ENCODE measurements at regions not wholly inside any gene's neighbourhood (a gene's known extent, or its start where the extent isn't known, plus 50 kb on each side); places are given as distances from the start of the nearest gene placed in this dataset.

DNA sequence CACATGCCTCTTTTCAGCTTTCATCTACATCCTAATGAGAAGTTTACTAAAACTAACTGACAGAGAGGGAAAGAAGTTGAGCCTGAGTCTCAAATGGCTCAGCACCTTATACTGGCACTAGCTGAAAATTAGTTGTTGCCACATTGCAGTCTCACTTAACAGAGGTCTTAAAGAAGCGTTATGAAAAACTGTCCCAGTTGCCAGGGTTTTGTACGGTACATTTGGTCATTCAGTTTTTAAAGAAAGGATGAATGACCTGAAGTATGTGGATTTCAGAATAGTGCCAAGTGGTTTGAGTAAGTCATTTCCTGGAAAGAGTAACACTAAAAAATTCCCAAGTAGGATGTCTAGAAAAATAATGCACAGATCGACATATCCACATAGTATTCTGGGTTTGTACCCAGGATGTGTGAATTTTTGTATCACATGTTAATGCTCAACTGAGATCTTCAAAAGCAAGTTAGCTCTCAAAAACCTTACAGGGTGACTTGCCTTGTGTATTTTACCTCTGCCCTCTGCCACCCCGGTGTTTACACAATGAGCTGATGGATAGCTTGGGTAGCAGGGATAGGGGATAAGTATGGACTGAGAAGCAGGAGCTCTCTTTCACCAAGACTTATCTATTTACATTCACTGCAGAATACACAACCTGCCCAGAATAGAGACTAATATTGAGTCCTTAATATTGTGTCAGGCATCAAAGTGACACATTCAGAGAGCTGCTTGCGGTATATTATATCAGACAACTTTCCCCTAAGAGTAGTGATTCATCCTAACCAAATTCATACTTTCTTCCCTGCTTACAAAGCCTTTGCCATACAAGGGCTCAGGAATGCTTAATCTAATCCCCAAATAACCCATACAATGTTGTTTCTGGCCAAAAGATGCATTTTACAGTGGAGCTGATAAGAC is 1075.7 kb upstream of the PABPC4L start:
- Mint-ChIP-seq H3K4me1 (ENCODE audit: low read depth) (no peaks in the 10 kb centered on the region), H3K9me3 (no peaks in the 10 kb centered on the region), H3K27me3 (ENCODE audit: low read depth) (no peaks in the 10 kb centered on the region), H3K4me3 (ENCODE audit: low read depth) (no peak overlapping the region), H3K27ac (no peak overlapping the region), H3K36me3 (ENCODE audit: low read depth) (no peaks in the 10 kb centered on the region)
- intact Hi-C loops (cut with micrococcal nuclease) = no loop called here
- no peak for DNase-seq (ENCODE audit: low spot score)

- no peaks in the 10 kb centered on the region for H3K36me3 Mint-ChIP-seq (ENCODE audit: low read depth)
- no peaks in the 10 kb centered on the region for H3K4me1 Mint-ChIP-seq (ENCODE audit: low read depth)
- DNase-seq (ENCODE audit: low spot score) = no peak
- H3K27ac Mint-ChIP-seq = no peak overlapping the region
- no peaks in the 10 kb centered on the region for H3K27me3 Mint-ChIP-seq (ENCODE audit: low read depth)
- H3K4me3 Mint-ChIP-seq (ENCODE audit: low read depth) = no peak overlapping the region
- intact Hi-C loops (cut with micrococcal nuclease) = no loop called here
- no peaks in the 10 kb centered on the region for H3K9me3 Mint-ChIP-seq
Measured at GRCh38 chr4:135274416-135274815, 1072.8 kb upstream of the PABPC4L start.

DNA sequence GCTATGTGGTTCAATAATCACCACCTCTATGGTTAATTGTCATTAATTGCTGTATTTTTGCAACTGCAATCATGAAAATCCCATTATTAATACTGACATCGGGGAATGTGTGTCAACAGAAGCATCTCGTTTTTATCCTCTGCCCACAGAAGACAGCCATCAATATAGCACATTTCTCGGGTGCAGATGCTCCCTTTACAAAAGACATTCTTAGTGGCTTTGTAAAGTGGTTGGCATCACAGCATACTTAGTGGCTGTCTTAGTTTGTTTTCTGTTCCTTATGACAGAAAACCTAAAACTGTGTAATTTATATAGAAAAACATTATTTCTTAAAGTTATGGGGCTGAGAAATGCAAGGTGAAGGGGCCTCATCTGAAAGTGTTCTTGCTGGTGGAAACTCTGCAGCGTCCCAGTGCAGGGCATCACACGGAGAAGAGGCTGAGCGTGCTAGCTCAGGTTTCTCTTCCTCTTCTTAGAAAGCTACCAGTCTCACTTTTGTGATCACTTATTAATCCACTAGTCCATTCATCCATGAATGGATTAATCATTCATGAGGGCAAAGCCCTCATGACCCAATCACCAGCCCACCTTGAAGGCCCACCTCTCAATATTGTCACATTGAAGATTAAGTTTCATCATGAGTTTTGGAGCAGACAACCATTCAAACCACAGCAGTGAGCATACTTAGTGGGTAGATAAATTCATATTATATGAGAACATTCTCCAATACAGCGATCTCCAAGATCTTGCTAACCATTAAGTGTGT is 1067.7 kb upstream of the PABPC4L start:
- Mint-ChIP-seq H3K36me3 (ENCODE audit: low read depth) (no peaks in the 10 kb centered on the region), H3K4me1 (ENCODE audit: low read depth) (no peaks in the 10 kb centered on the region), H3K27me3 (ENCODE audit: low read depth) (no peaks in the 10 kb centered on the region), H3K4me3 (ENCODE audit: low read depth) (no peak overlapping the region), H3K27ac (no peak overlapping the region), H3K9me3 (no peaks in the 10 kb centered on the region)
- intact Hi-C loops (cut with micrococcal nuclease) = no loop called here
- no peak for DNase-seq (ENCODE audit: low spot score)

DNA sequence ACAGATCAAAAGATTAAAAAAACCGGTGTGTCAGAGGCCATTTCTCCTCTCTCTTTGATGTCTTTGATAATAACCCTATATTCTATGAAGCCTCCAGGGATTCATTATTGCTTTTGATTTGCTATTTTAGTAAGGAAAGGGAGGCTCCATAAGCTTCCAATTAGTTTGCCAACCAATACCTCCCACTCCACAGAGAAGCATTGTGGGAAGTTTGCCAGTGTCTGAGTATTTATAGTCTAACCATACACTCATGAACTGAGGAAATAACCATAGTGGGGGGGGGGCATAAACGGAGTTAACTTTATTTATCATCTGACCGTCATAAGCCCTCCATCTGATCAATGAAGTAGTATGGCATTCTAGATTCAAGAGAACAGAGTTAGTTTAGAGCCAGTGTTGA is 1066.8 kb upstream of the PABPC4L start:
- intact Hi-C loops (cut with micrococcal nuclease) = no loop called here
- no peak overlapping the region for H3K4me3 Mint-ChIP-seq (ENCODE audit: low read depth)
- DNase-seq (ENCODE audit: low spot score) = no peak

GRCh38 chr4:135267148-135267865 is 1065.7 kb upstream of the PABPC4L start:
- Mint-ChIP-seq H3K4me1 (ENCODE audit: low read depth) (no peaks in the 10 kb centered on the region), H3K27ac (no peak overlapping the region), H3K9me3 (no peaks in the 10 kb centered on the region), H3K27me3 (ENCODE audit: low read depth) (no peaks in the 10 kb centered on the region), H3K36me3 (ENCODE audit: low read depth) (no peaks in the 10 kb centered on the region), H3K4me3 (ENCODE audit: low read depth) (no peak overlapping the region)
- DNase-seq (ENCODE audit: low spot score) = no peak
- intact Hi-C loops (cut with micrococcal nuclease) = no loop called here

More for the DNA sequence above, 1066.8 kb upstream of the PABPC4L start:
- H3K27me3 Mint-ChIP-seq (ENCODE audit: low read depth) = no peaks in the 10 kb centered on the region
- no peaks in the 10 kb centered on the region for H3K9me3 Mint-ChIP-seq
- H3K4me1 Mint-ChIP-seq (ENCODE audit: low read depth) = no peaks in the 10 kb centered on the region
- no peaks in the 10 kb centered on the region for H3K36me3 Mint-ChIP-seq (ENCODE audit: low read depth)
- no peak overlapping the region for H3K27ac Mint-ChIP-seq

DNA sequence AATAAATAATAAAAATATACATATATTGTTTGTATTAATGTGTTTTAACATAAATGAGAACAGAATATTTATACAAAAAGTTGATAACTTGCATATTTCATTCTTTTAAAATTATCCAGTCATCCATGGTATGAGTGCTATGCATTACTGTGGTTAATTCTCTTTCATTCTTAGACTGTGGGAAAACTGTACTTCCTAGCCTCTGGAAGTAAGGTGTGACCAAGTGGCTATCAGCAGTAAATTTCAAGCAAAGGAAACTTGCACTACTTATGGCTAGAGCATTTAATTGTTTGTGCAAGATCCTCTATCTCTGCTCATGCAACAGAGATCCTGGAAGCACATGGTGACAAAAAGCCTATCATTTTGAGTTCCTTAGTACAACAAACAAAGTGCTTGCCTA is 1054.5 kb upstream of the PABPC4L start:
- intact Hi-C loops (cut with micrococcal nuclease) = no loop called here
- no peak overlapping the region for H3K4me3 Mint-ChIP-seq (ENCODE audit: low read depth)
- peaks cover 4% of the 10 kb centered on the region for H3K9me3 Mint-ChIP-seq
- H3K27ac Mint-ChIP-seq = no peak overlapping the region
- DNase-seq (ENCODE audit: low spot score) = no peak
- H3K4me1 Mint-ChIP-seq (ENCODE audit: low read depth) = no peaks in the 10 kb centered on the region
- H3K36me3 Mint-ChIP-seq (ENCODE audit: low read depth) = no peaks in the 10 kb centered on the region
- H3K27me3 Mint-ChIP-seq (ENCODE audit: low read depth) = no peaks in the 10 kb centered on the region

DNA sequence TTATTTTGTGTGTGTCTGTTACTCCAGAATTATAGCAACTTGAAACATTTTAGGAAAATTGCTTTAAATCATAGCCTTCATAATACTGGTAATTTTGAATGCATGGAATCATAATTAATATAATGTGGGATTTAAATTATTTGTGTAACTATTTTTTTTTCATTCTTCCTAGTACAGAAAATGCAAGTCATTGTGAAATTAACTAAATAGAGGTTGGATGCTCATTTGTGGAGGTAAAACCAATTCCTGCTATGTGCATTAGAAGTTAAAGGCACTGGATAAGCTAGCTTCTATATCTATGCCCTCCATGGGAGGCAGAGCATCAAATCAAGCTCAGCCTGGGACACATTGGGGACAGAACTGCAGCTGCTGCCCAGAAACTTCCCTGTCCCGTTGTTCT is 1048.5 kb upstream of the PABPC4L start:
- no peaks in the 10 kb centered on the region for H3K4me1 Mint-ChIP-seq (ENCODE audit: low read depth)
- no peaks in the 10 kb centered on the region for H3K27me3 Mint-ChIP-seq (ENCODE audit: low read depth)
- no peaks in the 10 kb centered on the region for H3K36me3 Mint-ChIP-seq (ENCODE audit: low read depth)
- no peak overlapping the region for H3K27ac Mint-ChIP-seq
- peaks cover 3% of the 10 kb centered on the region for H3K9me3 Mint-ChIP-seq
- no peak overlapping the region for H3K4me3 Mint-ChIP-seq (ENCODE audit: low read depth)
- intact Hi-C loops (cut with micrococcal nuclease) = no loop called here
- no peak for DNase-seq (ENCODE audit: low spot score)

DNA sequence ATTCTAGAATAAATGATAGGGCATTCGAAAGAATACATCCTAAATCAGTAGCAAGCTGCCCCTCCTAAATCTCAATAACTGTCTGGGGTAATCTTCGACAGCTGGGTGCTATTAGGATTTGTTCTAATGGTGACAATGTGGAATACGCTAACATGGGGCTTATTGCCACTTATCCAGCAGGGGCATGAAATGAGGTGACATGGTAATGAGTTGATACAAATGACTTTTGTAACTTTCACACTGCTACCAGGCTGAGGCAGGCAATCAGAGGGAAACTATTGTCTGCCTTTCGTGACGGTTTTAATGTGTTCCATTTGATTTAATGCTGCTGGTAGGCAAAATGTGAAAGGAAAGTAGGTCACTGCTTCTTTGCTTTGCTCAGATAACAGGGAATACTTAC is 1047.4 kb upstream of the PABPC4L start:
- Mint-ChIP-seq H3K36me3 (ENCODE audit: low read depth) (no peaks in the 10 kb centered on the region), H3K9me3 (peaks cover 3% of the 10 kb centered on the region), H3K27me3 (ENCODE audit: low read depth) (no peaks in the 10 kb centered on the region), H3K4me1 (ENCODE audit: low read depth) (no peaks in the 10 kb centered on the region), H3K4me3 (ENCODE audit: low read depth) (no peak overlapping the region), H3K27ac (no peak overlapping the region)
- intact Hi-C loops (cut with micrococcal nuclease) = no loop called here
- no peak for DNase-seq (ENCODE audit: low spot score)

GRCh38 chr4:135244696-135245095 is 1043.1 kb upstream of the PABPC4L start:
- intact Hi-C loops (cut with micrococcal nuclease) = no loop called here
- H3K4me1 Mint-ChIP-seq (ENCODE audit: low read depth) = no peaks in the 10 kb centered on the region
- no peaks in the 10 kb centered on the region for H3K9me3 Mint-ChIP-seq
- no peaks in the 10 kb centered on the region for H3K27me3 Mint-ChIP-seq (ENCODE audit: low read depth)
- no peak for DNase-seq (ENCODE audit: low spot score)
- no peaks in the 10 kb centered on the region for H3K36me3 Mint-ChIP-seq (ENCODE audit: low read depth)
- no peak overlapping the region for H3K4me3 Mint-ChIP-seq (ENCODE audit: low read depth)
- H3K27ac Mint-ChIP-seq = no peak overlapping the region

- no peak for DNase-seq (ENCODE audit: low spot score)
- intact Hi-C loops (cut with micrococcal nuclease) = no loop called here
- no peaks in the 10 kb centered on the region for H3K27me3 Mint-ChIP-seq (ENCODE audit: low read depth)
- no peaks in the 10 kb centered on the region for H3K36me3 Mint-ChIP-seq (ENCODE audit: low read depth)
- no peaks in the 10 kb centered on the region for H3K4me1 Mint-ChIP-seq (ENCODE audit: low read depth)
- no peaks in the 10 kb centered on the region for H3K9me3 Mint-ChIP-seq
- H3K27ac Mint-ChIP-seq = no peak overlapping the region
- no peak overlapping the region for H3K4me3 Mint-ChIP-seq (ENCODE audit: low read depth)
Measured at GRCh38 chr4:135244056-135244455, 1042.5 kb upstream of the PABPC4L start.

GRCh38 chr4:135240796-135241195 is 1039.2 kb upstream of the PABPC4L start:
- Mint-ChIP-seq H3K4me1 (ENCODE audit: low read depth) (no peaks in the 10 kb centered on the region), H3K27ac (no peak overlapping the region), H3K4me3 (ENCODE audit: low read depth) (no peak overlapping the region), H3K27me3 (ENCODE audit: low read depth) (no peaks in the 10 kb centered on the region), H3K36me3 (ENCODE audit: low read depth) (no peaks in the 10 kb centered on the region), H3K9me3 (no peaks in the 10 kb centered on the region)
- DNase-seq (ENCODE audit: low spot score) = no peak
- intact Hi-C loops (cut with micrococcal nuclease) = no loop called here

DNA sequence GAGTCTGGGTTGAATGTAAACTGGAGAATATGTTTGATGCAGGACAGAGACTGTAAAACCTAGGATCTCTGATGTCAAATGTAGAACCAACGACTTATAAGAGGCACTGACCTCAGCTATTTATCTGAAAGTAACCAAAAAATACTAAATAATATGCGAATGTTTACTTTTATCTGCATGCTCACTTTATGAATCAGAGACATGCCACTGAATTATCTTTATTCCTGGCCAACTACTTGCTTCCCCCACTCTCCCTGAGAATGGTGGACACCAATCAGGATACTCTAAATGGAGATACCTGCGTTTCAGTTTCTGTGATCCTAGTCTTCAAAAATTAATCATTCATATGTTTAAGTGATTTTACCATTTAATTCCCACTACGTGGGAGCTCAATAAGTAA is 1038.4 kb upstream of the PABPC4L start:
- intact Hi-C loops (cut with micrococcal nuclease) = no loop called here
- no peak for DNase-seq (ENCODE audit: low spot score)

GRCh38 chr4:135238940-135239339 is 1037.4 kb upstream of the PABPC4L start:
- no peaks in the 10 kb centered on the region for H3K27me3 Mint-ChIP-seq (ENCODE audit: low read depth)
- H3K9me3 Mint-ChIP-seq = no peaks in the 10 kb centered on the region
- no peak for DNase-seq (ENCODE audit: low spot score)
- H3K36me3 Mint-ChIP-seq (ENCODE audit: low read depth) = no peaks in the 10 kb centered on the region
- no peak overlapping the region for H3K4me3 Mint-ChIP-seq (ENCODE audit: low read depth)
- H3K4me1 Mint-ChIP-seq (ENCODE audit: low read depth) = no peaks in the 10 kb centered on the region
- no peak overlapping the region for H3K27ac Mint-ChIP-seq
- intact Hi-C loops (cut with micrococcal nuclease) = no loop called here

More for the DNA sequence above, 1038.4 kb upstream of the PABPC4L start:
- Mint-ChIP-seq H3K9me3 (no peaks in the 10 kb centered on the region), H3K27me3 (ENCODE audit: low read depth) (no peaks in the 10 kb centered on the region), H3K27ac (no peak overlapping the region), H3K36me3 (ENCODE audit: low read depth) (no peaks in the 10 kb centered on the region), H3K4me3 (ENCODE audit: low read depth) (no peak overlapping the region), H3K4me1 (ENCODE audit: low read depth) (no peaks in the 10 kb centered on the region)
